ENCODE measurements at regions not wholly inside any gene's neighbourhood (a gene's known extent, or its start where the extent isn't known, plus 50 kb on each side); places are given as distances from the start of the nearest gene placed in this dataset.

DNA sequence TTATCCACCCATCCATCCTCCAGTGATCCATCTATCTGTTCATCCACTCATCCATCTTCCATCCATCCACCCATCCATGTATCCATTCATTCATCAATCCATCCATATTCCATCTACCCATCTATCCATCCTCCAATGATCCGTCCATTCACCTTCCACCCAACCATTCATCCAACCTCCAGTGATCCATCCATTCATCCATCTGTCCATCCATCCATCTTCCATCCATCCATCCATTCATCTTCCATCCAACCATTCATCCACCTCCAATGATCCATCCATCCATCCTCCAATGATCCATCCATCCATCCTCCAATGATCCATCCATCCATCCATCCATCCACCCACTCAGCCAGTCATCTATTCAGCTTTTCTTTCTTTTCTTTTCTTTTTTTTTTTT lies 156.5 kb upstream of the WSCD1 start:
- TF ChIP-seq, protein P1, sequence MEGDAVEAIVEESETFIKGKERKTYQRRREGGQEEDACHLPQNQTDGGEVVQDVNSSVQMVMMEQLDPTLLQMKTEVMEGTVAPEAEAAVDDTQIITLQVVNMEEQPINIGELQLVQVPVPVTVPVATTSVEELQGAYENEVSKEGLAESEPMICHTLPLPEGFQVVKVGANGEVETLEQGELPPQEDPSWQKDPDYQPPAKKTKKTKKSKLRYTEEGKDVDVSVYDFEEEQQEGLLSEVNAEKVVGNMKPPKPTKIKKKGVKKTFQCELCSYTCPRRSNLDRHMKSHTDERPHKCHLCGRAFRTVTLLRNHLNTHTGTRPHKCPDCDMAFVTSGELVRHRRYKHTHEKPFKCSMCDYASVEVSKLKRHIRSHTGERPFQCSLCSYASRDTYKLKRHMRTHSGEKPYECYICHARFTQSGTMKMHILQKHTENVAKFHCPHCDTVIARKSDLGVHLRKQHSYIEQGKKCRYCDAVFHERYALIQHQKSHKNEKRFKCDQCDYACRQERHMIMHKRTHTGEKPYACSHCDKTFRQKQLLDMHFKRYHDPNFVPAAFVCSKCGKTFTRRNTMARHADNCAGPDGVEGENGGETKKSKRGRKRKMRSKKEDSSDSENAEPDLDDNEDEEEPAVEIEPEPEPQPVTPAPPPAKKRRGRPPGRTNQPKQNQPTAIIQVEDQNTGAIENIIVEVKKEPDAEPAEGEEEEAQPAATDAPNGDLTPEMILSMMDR (IDR thresholded peaks at IDR 0.05; ENCODE audit: unreplicated experiment): no peak
- Mint-ChIP-seq H3K27ac (ENCODE audit: unreplicated experiment) (no peak overlapping the region), H3K27me3 (ENCODE audit: unreplicated experiment) (peaks cover 19% of the 10 kb centered on the region), H3K36me3 (ENCODE audit: insufficient read depth, unreplicated experiment) (no peaks in the 10 kb centered on the region), H3K4me1 (ENCODE audit: low read depth, unreplicated experiment) (no peaks in the 10 kb centered on the region), H3K9me3 (ENCODE audit: low read depth, unreplicated experiment) (no peaks in the 10 kb centered on the region), H3K4me3 (ENCODE audit: low read depth, unreplicated experiment) (no peak overlapping the region)
- intact Hi-C loops (cut with micrococcal nuclease; ENCODE audit: unreplicated experiment): no loop called here
- no TSS peak for BruUV-seq (replicated peaks)
- DNase-seq: no peak
- CTCF ChIA-PET: no interaction called here

DNA sequence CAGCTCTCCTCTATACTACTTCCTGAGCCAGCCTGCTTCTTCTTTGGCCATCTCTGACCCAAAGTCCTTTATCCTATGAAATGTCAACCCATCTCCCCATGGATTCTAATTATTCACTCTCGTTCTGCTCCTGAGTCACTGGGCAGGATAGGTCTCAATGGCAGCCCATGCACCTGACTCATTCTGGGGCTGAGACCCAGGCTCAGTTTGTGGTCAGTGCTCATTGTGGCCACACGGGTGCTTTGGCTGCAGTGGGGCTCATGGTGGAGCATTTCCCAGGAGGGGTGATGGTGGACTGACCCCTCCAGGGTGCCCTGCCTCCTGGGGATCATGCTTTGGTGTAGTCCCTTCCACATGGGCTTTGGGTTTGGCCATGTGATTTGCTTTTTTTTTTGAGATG lies 154.8 kb upstream of the WSCD1 start:
- Mint-ChIP-seq H3K27me3 (ENCODE audit: unreplicated experiment) (peaks cover 36% of the 10 kb centered on the region), H3K27ac (ENCODE audit: unreplicated experiment) (no peak overlapping the region), H3K4me1 (ENCODE audit: low read depth, unreplicated experiment) (no peaks in the 10 kb centered on the region), H3K36me3 (ENCODE audit: insufficient read depth, unreplicated experiment) (no peaks in the 10 kb centered on the region), H3K4me3 (ENCODE audit: low read depth, unreplicated experiment) (no peak overlapping the region), H3K9me3 (ENCODE audit: low read depth, unreplicated experiment) (no peaks in the 10 kb centered on the region)
- no TSS peak for BruUV-seq (replicated peaks)
- CTCF ChIA-PET: no interaction called here
- intact Hi-C loops (cut with micrococcal nuclease; ENCODE audit: unreplicated experiment): no loop called here
- TF ChIP-seq, protein P1 (IDR thresholded peaks at IDR 0.05; ENCODE audit: unreplicated experiment): no peak
- no peak for DNase-seq

DNA sequence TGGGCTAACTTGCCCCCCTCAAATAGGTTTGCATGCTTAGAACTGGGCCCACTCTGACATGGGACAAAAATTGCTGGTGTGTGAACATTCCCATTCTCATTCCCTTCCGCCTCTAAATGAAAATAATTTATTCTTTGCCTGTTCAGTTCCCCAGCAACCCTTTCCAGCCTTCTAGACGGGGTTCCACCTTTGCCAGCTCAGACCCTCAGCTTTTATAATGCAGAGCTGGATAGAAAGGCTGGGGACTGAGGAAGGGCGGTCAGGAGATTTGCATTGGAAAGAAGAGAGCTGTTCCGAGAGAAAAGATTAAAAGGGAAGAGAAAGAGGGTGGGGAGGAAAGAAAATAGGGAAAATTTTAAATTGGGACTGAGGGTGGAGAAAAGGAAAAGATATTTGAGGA lies 151.1 kb upstream of the WSCD1 start:
- intact Hi-C loops (cut with micrococcal nuclease; ENCODE audit: unreplicated experiment): no loop called here
- DNase-seq: no peak
- no peaks in the 10 kb centered on the region for H3K4me1 Mint-ChIP-seq (ENCODE audit: low read depth, unreplicated experiment)
- BruUV-seq (replicated peaks): no TSS peak
- H3K9me3 Mint-ChIP-seq (ENCODE audit: low read depth, unreplicated experiment): no peaks in the 10 kb centered on the region
- H3K27me3 Mint-ChIP-seq (ENCODE audit: unreplicated experiment): peaks cover 42% of the 10 kb centered on the region
- CTCF ChIA-PET: no interaction called here
- H3K4me3 Mint-ChIP-seq (ENCODE audit: low read depth, unreplicated experiment): no peak overlapping the region
- H3K27ac Mint-ChIP-seq (ENCODE audit: unreplicated experiment): no peak overlapping the region
- H3K36me3 Mint-ChIP-seq (ENCODE audit: insufficient read depth, unreplicated experiment): no peaks in the 10 kb centered on the region
- TF ChIP-seq, protein P1 (IDR thresholded peaks at IDR 0.05; ENCODE audit: unreplicated experiment): no peak

DNA sequence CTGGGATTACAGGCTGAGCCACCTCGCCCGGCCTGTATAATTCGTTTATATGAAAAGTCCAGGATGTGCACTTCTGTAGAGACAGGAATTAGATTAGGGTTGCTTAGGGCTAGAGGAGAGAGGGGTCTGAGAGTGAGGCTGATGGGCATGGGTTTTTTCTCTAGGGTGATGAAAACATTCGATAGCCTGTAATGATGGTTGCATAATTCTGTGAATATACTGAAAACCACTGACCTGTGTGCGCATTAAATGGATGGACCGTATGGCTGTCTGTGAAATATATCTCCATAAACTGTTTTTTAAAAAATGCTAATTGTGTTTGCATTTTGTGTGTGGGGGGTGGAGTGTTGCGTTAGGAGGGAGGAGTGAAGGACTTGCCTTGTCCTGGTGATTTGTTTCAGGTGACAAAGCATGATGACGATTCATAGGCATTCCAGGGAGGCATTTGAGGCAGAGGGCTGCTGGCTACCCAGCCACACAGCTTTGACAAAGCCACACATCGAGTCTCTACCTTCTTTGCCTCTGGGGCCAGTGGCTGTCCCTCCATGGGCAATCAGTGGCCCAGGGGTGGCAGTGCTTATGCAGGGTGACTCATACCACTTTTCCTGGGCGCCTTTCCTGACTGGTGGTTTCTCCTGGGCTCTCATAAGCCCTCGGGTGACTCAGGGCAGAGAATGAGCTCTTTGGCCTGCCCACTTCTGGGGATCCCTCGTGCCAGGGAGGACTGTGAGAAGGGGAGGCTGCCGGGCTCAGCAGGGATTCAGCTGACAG lies 148.5 kb upstream of the WSCD1 start:
- H3K27me3 Mint-ChIP-seq (ENCODE audit: unreplicated experiment): peaks cover 36% of the 10 kb centered on the region
- no peaks in the 10 kb centered on the region for H3K4me1 Mint-ChIP-seq (ENCODE audit: low read depth, unreplicated experiment)
- intact Hi-C loops (cut with micrococcal nuclease; ENCODE audit: unreplicated experiment): no loop called here
- peak; percentile 27 for DNase-seq
- CTCF ChIA-PET: interaction anchor here (0.7 kb wide), 2 partner anchors 126 to 266 kb away, joined by 3 read pairs; no protein-coding TSS in a partner anchor
- no peaks in the 10 kb centered on the region for H3K9me3 Mint-ChIP-seq (ENCODE audit: low read depth, unreplicated experiment)
- H3K36me3 Mint-ChIP-seq (ENCODE audit: insufficient read depth, unreplicated experiment): no peaks in the 10 kb centered on the region
- H3K4me3 Mint-ChIP-seq (ENCODE audit: low read depth, unreplicated experiment): no peak overlapping the region
- H3K27ac Mint-ChIP-seq (ENCODE audit: unreplicated experiment): no peak overlapping the region
- no TSS peak for BruUV-seq (replicated peaks)
- TF ChIP-seq, protein P1 (IDR thresholded peaks at IDR 0.05; ENCODE audit: unreplicated experiment): no peak
